HG02678 (cell line): ENCODE measurements at regions not wholly inside any gene's neighbourhood (a gene's known extent, or its start where the extent isn't known, plus 50 kb on each side); places are given as distances from the start of the nearest gene placed in this dataset.

ENCODE experiments used
- ATAC-seq: cut with Tn5 transposase; IDR thresholded peaks from one replicate; pipeline ENCODE4 v1.9.1; 2021; ENCODE audit warnings: mild to moderate bottlenecking, moderate library complexity; ENCODE audit not compliant: unreplicated experiment

GRCh38 chr2:58959996-58960395 is 718.9 kb upstream of the FANCL start:
- ATAC-seq, result no peak

GRCh38 chr2:58957188-58957840 is 716.2 kb upstream of the FANCL start:
- ATAC-seq, result no peak

- ATAC-seq, result no peak
Observed at GRCh38 chr2:58954880-58955385, 713.8 kb upstream of the FANCL start.

- ATAC-seq, result no peak
Observed at GRCh38 chr2:58951722-58952121, 710.6 kb upstream of the FANCL start.

GRCh38 chr2:58950795-58951462 is 709.8 kb upstream of the FANCL start:
- no peak for ATAC-seq

GRCh38 chr2:58939388-58939787 is 698.3 kb upstream of the FANCL start:
- ATAC-seq, result no peak

GRCh38 chr2:58938988-58939387 is 697.9 kb upstream of the FANCL start:
- no peak for ATAC-seq

- ATAC-seq, result no peak
Observed at GRCh38 chr2:58932801-58933200, 691.7 kb upstream of the FANCL start.

GRCh38 chr2:58930537-58930936 is 689.4 kb upstream of the FANCL start:
- no peak for ATAC-seq

GRCh38 chr2:58928973-58929372 is 687.8 kb upstream of the FANCL start:
- ATAC-seq, result no peak

GRCh38 chr2:58928391-58928790 is 687.3 kb upstream of the FANCL start:
- ATAC-seq, result no peak

- no peak for ATAC-seq
Observed at GRCh38 chr2:58926112-58926511, 685.0 kb upstream of the FANCL start.

GRCh38 chr2:58925676-58926081 is 684.6 kb upstream of the FANCL start:
- ATAC-seq, result no peak

- no peak for ATAC-seq
Observed at GRCh38 chr2:58923869-58924268, 682.7 kb upstream of the FANCL start.

- ATAC-seq, result no peak
Observed at GRCh38 chr2:58922245-58922644, 681.1 kb upstream of the FANCL start.

GRCh38 chr2:58921676-58922075 is 680.6 kb upstream of the FANCL start:
- no peak for ATAC-seq

GRCh38 chr2:58920001-58920400 is 678.9 kb upstream of the FANCL start:
- ATAC-seq, result no peak

GRCh38 chr2:58919316-58919715 is 678.2 kb upstream of the FANCL start:
- ATAC-seq, result no peak

GRCh38 chr2:58918141-58918540 is 677.0 kb upstream of the FANCL start:
- no peak for ATAC-seq

GRCh38 chr2:58917596-58917995 is 676.5 kb upstream of the FANCL start:
- ATAC-seq, result no peak

GRCh38 chr2:58916063-58916462 is 674.9 kb upstream of the FANCL start:
- ATAC-seq, result no peak

- no peak for ATAC-seq
Observed at GRCh38 chr2:58914733-58915505, 673.8 kb upstream of the FANCL start.
